ENCODE measurements at regions not wholly inside any gene's neighbourhood (a gene's known extent, or its start where the extent isn't known, plus 50 kb on each side); places are given as distances from the start of the nearest gene placed in this dataset.

DNA sequence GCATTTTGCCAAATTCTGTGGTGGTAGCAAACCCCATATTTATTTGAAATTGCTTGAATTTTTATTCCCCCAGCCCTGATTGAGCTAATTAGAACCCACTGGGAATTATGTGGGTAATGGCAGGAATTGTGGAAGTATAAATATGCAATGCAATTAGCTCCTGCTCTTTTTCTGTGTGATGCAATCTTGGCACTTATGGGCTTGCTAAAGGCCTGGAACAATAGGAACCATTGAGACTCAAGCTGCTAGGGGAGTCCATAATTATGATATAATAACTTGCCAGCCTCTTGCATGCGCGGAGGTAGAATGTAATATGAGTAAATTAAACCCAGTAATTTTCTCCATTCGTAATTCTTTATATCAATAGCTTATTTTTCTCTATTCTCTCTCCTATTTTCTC is 267.6 kb upstream of the THSD7B start:
- TF ChIP-seq CTCF (IDR thresholded peaks at IDR 0.05 in 2 of 3, conservative IDR thresholded peaks at IDR 0.05 in 1 of 3; ENCODE audit: control insufficient read depth in 2 of 3, extremely low read depth in 1 of 3, insufficient read depth in 1 of 3, low read depth in 3 of 3, low read length in 3 of 3): no peak
- TF ChIP-seq CHD4 (IDR thresholded peaks at IDR 0.05): no peak
- TF ChIP-seq CEBPZ (IDR thresholded peaks at IDR 0.05; ENCODE audit: low read depth, low read length): no peak
- no peak for TF ChIP-seq POLR2AphosphoS5 (IDR thresholded peaks at IDR 0.05; ENCODE audit: low read length)
- no peak for TF ChIP-seq GABPA (IDR thresholded peaks at IDR 0.05; ENCODE audit: low read depth)
- no peak for TF ChIP-seq HDAC6 (IDR thresholded peaks at IDR 0.05; ENCODE audit: unreplicated experiment)
- no peak for TF ChIP-seq TARDBP (IDR thresholded peaks at IDR 0.05; ENCODE audit: borderline replicate concordance)
- TF ChIP-seq, protein P1, sequence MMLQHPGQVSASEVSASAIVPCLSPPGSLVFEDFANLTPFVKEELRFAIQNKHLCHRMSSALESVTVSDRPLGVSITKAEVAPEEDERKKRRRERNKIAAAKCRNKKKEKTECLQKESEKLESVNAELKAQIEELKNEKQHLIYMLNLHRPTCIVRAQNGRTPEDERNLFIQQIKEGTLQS (IDR thresholded peaks at IDR 0.05; ENCODE audit: borderline replicate concordance, extremely low read depth, low read depth, low read length): no peak
- no peak for TF ChIP-seq ZNF384 (IDR thresholded peaks at IDR 0.05; ENCODE audit: borderline replicate concordance, low read depth, low read length)
- TF ChIP-seq E2F4 (IDR thresholded peaks at IDR 0.05; ENCODE audit: low read depth, low read length): no peak
- no peak for TF ChIP-seq MXI1 (IDR thresholded peaks at IDR 0.05; ENCODE audit: low read depth, low read length)
- no peak for TF ChIP-seq BCL3 (IDR thresholded peaks at IDR 0.05; ENCODE audit: borderline replicate concordance, insufficient read depth, low read depth, low read length, poor library complexity, severe bottlenecking)
- no peak for TF ChIP-seq SIX5 (IDR thresholded peaks at IDR 0.05; ENCODE audit: low read depth, low read length, severe bottlenecking)
- TF ChIP-seq KDM1A (IDR thresholded peaks at IDR 0.05; ENCODE audit: borderline replicate concordance): no peak

All from GM12878 (cell line).